Stimulated activated CD4-positive, alpha-beta T cell treated with anti-CD3 and anti-CD28 coated beads, Interleukin-15, amount 100 ng/mL, for 1 hour (primary cell): ENCODE measurements at regions not wholly inside any gene's neighbourhood (a gene's known extent, or its start where the extent isn't known, plus 50 kb on each side); places are given as distances from the start of the nearest gene placed in this dataset.

ENCODE experiments used
- DNase-seq, 2 donors: peaks; one replicate each; pipeline ENCODE4 v3.0.0-alpha.2; 2020; ENCODE audit warnings: low read depth in 1 of 2, low spot score in 1 of 2

DNA sequence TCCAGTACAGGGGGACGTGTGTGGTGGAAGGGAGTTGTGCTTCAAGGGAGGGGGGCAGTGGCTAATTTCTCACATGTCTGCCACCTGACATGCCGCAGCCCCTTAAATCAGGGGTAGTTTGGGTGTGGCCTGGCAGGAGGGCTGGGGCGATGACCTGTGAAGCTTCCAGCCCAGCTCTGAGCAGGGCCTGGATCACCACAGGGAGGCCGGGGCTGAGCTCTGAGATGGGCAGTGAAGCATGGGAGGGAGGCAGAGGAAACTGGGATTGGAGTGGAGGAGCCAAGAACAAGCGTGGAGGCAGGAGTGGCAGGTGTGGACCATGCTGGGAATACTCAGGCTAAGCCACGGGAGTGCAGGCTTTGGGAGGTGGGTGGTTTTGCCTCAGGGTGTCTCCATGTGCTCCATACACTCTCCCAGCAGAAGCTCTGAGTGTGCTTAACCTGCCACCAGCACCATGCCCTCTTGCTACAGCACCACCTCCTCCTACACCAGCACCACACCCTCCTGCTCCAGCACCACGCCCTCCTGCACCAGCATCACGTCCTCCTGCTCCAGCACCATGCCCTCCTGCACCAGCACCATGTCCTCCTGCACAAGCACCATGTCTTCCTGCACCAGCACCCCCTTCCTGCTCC is 99.3 kb upstream of the SHH start:
- DNase-seq: no peak

GRCh38 chr7:155908385-155908784 is 96.1 kb upstream of the SHH start:
- no peak for DNase-seq

- DNase-seq: no peak
Measured at GRCh38 chr7:155907450-155908200, 95.4 kb upstream of the SHH start.

DNA sequence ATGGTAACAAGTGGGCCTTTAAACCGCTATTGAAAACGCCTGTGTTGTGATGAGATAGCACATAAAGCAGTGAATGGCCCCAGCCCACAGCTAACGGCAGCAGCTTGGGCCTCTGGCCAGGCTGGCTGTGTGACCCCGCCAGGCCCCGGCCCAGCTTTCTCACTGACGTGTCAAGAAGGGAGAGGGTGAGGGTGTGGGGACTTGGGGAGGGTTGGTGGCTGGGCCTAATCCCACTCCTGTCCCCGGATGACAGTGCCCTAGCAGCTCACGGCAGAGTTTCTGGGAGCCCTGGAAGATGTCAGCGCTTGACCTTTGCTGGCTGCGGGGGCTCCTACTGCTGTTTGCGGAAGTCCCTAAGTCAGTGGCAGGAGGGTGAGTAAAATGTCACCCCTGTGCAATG is 88.9 kb upstream of the SHH start:
- DNase-seq: no peak

DNA sequence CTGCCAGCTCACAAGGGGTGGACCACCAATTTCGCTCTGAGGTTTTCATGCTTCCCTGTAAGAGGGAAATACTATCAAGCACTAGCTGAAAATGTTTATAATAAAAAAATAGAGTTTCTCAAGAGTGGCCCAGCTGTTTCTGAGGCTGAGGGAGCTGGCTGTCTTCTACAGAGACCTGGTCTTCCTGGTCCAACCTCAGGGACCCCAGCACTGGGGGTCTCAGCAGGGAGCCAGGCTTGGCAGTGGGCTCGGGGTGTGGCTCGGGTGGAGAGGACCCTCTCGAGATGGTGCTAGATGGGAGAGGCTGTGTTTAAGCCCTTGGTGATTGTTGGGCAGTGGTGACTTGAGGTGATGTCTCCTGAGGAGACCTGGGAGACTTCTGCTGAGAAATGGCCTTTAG is 87.3 kb upstream of the SHH start:
- no peak for DNase-seq

DNA sequence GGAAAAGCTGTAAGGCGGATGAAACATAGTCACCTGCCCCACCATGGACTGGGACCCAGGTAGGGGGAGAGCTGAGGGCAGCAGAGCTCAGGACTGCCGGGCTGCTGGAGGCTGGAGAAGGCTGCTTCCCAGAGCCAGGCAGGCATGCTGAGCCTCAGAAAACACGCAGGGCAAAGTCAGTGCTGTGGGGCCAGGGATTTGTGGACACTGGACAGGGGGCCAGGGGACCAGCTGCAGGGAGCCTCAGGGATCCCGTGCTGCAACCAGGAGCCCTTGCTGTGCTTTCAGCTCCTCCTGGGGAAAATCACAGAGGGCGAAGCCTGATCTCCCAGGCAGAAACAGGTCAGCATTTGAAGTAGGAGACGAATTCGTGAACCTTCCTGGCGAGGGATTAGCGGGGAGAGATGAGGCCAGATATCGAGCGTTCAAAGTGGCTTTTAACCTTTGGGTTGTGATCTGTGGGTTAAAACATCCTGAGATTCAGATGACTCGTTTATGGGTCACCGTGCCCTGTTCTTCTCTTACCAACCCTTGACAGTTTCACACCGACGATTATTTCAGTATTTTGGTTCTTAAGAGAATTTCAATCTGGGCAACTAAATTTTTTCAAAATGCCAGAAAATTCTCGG is 85.6 kb upstream of the SHH start:
- DNase-seq: no peak

DNA sequence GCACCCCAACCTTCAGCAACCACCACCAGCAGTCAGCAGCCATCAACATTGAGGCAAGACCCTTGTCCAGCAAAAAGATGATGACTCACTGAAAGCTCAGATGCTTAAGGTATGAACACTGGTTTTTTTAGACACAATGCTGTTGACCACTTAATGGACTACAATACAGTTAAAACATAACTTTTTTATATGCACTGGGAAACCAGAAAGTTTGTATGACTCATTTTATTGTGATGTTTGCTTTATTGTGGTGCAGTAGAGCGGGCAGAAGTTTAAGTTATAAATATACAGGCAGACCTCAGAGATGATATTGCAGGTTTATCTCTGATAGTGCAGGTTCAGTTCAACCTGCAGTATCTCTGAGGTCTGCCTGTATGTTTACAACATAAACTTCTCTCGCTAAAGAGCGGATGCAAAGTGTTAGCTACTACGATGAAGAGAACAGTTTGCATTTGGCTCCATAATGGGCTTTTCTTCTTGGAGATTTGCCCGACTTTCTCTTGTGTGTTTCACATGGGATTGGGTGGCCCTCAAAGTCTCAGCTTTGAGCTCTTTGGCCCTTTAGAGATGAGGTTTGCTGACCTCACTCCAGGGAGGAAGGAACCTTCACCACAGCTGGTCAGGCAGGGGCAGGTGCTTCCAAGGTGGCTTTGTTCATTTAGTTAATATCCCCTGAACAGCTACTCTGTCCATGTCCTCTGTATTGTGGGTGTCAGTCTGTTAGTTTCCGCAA is 84.4 kb upstream of the SHH start:
- no peak for DNase-seq

DNA sequence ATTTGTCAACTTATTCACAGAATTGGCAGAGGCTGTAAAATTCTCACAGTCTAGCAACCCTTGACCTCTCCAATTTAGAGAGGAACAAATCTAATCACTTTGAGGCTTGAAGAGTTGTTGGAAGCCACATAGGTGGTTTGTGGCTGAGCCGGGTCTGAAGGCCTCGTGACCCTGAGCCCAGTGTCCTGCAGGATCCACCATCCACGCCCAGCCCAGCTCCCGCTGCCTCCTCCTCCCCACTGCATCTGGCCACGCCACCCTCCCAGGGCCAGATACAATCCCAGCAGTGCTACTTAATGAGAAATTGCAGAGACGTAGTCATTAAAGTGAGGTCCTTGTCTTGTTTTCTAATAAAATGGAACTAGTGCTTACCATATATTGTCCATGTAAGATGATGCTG is 81.4 kb upstream of the SHH start:
- no peak for DNase-seq

DNA sequence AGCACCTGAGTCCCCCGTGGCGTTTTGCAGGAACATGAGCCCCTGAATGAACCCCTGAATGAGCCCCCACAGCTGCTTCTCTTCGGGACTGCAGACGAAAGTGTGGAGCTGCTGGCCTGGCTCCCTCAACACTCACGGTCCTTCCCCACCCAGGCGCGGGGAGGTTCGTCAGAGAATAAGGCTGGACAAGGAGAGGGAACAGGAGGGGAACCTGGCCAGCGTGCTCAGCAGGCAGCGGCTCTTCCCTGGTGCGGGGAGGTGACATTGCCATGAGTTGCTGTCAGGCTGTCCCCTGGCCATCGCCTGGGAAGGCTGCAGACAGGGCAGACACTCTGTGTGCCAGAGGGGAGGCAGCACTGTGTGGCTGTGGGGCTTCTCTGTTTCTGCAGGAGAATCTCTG is 80.9 kb upstream of the SHH start:
- DNase-seq: no peak

DNA sequence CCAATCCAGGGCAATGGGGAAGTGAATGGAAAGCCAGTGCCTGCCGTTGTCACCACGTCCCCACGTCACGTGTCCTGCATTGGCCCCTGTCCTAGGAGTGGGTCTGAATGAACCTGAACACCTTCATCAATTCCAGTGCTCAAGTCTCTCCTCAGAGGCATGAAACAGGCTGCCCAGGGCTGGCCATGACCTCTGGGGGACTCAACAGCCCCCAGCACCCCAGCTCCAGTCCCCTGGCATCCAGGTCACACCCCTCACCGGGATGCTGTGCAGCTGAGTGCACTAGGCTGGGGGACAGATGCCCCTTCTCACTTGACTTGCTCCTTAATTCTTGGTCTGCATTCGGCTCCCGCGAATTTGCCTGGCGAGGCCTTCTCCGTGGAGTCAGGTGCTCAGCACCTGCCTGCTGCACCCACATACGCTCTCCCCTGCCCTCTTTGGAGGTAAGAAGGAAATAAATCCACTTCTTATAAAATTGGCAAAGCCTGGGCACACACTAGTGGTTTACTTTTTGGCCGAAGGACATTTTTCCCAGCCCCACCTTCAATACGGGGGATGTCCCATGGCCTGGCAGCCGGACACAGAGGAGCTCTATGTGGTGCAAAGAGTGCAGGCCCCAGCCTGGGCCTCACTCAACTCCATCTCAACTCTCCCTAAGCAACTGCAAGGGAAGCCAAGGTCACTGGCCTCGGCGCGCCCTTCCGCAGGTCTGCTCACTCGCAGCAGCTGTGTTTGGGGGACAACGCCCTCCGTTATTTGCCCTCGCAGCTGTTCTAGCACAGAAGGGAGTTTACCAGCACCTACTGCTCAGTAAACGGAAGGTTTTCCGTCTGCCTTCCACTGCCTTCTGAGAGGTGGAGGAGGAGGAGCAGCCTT is 77.6 kb upstream of the SHH start:
- no peak for DNase-seq

GRCh38 chr7:155887174-155887525 is 74.9 kb upstream of the SHH start:
- no peak for DNase-seq

- DNase-seq: no peak
Measured at GRCh38 chr7:155886391-155887173, 74.3 kb upstream of the SHH start.

DNA sequence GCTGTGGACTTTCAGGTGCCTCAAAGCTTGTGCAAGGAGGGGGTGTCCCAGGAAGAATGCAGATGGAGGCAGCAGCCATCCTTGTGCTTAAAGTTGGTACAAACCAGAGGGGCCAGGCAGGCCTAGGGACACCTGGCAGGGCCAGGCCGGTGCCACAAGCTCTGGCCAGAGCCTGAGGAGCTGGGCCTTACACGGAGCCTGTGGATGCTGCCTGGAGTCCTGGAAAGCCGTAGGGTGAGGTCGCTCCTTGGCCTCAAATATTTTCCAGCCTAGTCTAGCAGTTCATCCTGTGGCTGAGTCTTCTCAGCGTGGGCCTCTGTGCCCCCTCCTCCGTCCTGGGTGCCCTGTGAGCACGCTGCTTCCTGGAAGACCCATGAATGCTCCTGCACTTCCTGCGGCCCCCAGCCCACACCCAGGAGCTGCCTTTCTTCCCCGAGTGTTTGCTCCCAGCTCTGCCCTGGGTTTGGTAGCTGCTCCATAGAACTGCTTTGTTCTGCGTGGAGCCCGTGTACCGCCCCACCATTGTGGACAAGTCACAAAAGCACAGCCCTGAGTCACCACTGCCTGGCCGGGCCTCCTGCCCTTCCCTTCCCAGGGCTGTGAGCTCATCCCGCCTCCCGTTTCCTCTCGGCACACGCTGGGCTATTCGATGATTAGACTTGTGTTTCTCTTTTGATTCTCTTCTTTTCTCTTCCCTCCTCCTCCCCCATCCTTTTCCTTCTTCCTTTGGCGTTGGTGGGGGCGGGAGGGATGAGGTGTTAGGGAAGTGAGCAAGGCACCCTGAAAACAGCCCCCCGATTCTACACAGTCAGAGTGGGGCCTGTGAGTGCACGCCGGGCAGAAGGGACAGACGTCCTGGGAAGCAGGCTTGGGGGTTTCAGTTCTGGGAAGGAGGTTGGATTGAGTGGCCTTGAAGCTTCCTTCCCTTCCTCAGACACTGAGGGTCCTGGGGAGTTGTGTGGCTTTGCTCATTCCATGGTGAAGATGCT is 73.2 kb upstream of the SHH start:
- DNase-seq: no peak

GRCh38 chr7:155884225-155885166 is 72.2 kb upstream of the SHH start:
- no peak for DNase-seq

DNA sequence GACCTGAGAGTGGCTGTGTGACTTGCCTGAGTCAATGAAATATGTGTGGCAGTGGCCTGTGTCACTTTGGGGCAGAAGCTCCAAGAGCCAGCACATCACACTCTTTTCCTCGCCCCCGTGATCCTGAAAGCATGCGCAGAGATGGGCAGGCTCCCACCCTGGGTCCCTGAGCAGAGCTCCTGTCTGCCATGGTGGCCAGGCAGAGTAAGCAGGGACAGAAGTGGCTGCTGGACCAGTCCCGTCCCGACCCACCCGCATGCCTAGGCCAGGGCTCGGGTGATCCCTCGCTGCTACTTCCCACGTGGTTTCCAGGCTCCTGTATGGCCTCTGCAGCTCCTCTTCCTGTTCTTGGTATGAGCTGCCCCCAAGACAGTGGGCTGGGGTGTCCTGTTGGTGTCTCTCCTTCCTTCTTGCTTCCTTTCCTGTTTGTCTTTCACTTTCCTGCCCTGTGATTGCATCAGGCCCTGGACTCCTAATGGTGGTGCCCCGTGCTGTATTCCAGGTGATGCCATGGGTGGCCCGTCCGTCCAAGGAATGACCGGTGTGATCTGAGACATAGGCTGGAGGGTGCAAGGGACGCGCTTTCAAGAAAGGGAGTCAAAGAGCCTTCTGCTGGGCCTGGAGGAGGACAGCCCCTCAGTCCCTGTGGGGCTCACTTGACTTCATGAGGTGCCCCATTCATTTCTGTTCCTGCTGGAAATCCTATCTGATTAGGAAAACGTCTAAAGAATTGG is 71.4 kb upstream of the SHH start:
- DNase-seq: no peak

DNA sequence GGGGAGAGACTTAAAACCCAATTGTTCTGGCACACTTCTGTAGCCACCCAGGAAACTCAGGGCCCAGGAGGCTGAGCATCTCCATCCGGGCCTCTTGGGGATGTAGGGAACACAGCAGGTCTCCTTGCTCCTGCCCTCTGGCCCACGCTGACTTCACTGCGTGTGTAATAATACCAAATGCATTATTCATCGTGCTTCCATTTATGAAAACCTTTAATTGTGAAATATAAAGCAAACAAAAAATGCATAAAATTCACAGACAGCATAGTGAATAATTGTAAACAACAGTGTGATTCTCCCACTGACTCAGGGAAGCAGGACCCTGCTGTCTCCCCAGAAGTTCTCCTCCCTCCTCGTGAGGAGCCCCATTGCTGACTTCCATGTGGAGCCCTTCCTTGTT is 70.3 kb upstream of the SHH start:
- DNase-seq: no peak
